A673 (cell line): ENCODE measurements at regions not wholly inside any gene's neighbourhood (a gene's known extent, or its start where the extent isn't known, plus 50 kb on each side); places are given as distances from the start of the nearest gene placed in this dataset.

ENCODE experiments used
- CTCF ChIP-seq: fragments of 300-800, 200-600 bp; sonication (generic); conservative IDR thresholded peaks from 2 replicates; pipeline ENCODE4 v1.5.1; 2017; ENCODE audit warnings: low read depth, mild to moderate bottlenecking, antibody characterized with exemption, low read length, moderate library complexity, mixed read lengths
- EZH2 ChIP-seq: fragments of 200-600 bp; sonication (generic); IDR thresholded peaks from 2 replicates; pipeline ENCODE4 v1.6.1; 2017; ENCODE audit warnings: borderline replicate concordance, low read depth, mild to moderate bottlenecking, mixed read lengths, antibody characterized with exemption, low read length; ENCODE audit not compliant: poor library complexity, severe bottlenecking

DNA sequence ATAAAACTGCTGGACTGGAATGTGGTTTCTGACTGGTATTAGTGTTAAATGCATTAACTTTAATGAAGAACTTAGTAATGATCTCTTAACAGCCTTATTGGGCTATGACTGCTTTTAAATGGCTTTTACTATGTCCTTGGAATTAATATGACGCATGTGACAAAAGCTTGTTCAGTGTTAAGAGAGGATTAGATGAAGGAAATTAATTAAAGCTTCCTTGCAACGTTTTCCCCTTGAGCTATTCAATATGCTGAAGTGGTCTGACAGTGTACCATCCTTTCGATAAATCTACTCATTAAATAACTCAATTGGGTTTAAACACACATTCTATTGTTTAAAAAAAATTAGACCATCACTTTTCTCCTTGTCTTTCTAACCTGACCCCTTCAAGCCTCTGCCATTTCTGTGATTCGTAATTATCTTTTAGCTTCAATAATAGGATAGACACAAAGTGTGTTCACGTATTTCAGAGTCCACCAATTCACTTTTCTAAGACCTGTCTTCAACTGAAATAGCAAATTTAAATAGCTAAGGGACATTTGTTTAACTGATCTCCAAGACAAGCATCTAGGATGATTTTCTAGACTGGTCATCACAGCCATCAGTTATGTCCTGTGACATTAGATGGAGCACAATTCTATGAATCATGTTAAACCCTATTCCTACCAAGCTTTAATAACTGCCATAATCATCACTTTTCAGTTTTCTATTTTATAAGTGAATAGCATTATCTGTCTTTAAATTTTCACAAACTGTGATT lies 1258.0 kb upstream of the CDH9 start:
- TF ChIP-seq CTCF (no peak), EZH2 (no peak)
